ENCODE measurements at regions not wholly inside any gene's neighbourhood (a gene's known extent, or its start where the extent isn't known, plus 50 kb on each side); places are given as distances from the start of the nearest gene placed in this dataset.
A peak's percentile ranks its signal among the peaks of the same experiment; 100 is the strongest.

DNA sequence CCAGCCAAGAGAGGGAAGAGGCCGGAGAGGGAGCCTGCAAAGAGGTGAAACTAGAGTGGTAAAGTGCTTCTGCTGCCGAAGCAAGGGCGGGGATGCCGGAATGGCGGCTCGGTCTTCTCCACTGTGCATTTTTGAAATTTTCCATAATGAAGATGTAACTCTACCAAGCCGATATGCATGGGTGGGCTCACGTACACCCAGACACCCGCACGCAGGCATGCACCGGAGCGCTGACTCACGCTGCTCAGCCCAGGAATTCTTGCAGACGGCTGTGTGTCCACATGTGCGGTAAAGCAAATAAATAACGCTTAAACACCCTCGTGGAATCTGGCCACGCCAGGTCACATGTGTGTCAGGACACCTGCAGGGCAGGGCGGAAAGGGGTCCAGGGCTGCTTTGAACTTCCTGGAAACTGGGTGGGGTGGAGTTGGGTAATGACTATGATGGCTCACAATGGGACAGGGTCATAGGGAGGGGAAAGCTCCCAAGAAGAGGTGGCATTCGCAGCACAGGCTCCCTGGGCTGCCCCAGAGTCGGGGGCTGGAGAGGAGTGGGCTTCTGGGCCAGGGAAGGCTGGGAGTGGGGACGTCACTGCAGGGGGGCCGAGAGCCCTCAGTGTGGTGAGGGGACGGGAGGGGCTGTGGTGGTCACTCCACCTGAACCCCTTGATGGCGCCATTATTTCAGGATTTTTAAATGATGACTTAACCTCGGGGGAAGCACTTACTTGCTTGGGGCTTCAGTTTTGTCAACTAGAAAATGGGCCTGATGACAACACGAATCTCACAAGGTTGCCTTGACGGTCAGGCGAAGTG lies 265.5 kb downstream of the PARN start:
- Histone ChIP-seq H3K36me3 (ENCODE audit: control insufficient read depth, insufficient read depth, low read length) (no peaks in the 10 kb centered on the region), H3K9me1 (ENCODE audit: control insufficient read depth, insufficient read depth, low read length) (no peaks in the 10 kb centered on the region), H3K4me3 (peak overlapping the region; percentile 13; the same call in 1 of the 2 replicates), H4K20me1 (replicated peaks; ENCODE audit: control insufficient read depth, insufficient read depth, low read length) (0 out of 2 replicates have a peak, but pooled peaks cover 5% of the 10 kb centered on the region), H2AFZ (ENCODE audit: low read depth, low read length) (peak overlapping the region; percentile 72), H3K4me1 (replicated peaks in 1 of 2; ENCODE audit: control insufficient read depth in 2 of 2, insufficient read depth in 2 of 2, low read length in 2 of 2) (peaks cover 8 to 15% of the 10 kb centered on the region in 2 experiments; a peak in 3 of 5 replicates), H3K27ac (ENCODE audit: extremely low read depth, low read depth, low read length) (no peak overlapping the region), H3K9ac (ENCODE audit: insufficient read depth in 1 of 2, low read depth in 2 of 2, low read length in 2 of 2) (peak overlapping the region in 1 of 2 experiments; percentile 82; a peak in 2 of 4 replicates), H3K9me3 (replicated peaks; ENCODE audit: control insufficient read depth, insufficient read depth, low read depth, low read length) (no peaks in the 10 kb centered on the region), H3K4me2 (ENCODE audit: insufficient read depth, low read length) (peak overlapping the region; percentile 64), H3K79me2 (ENCODE audit: control insufficient read depth, insufficient read depth, low read length) (no peaks in the 10 kb centered on the region), H3K27me3 (ENCODE audit: control insufficient read depth in 2 of 2, insufficient read depth in 2 of 2, low read length in 2 of 2) (peaks cover 46 to 79% of the 10 kb centered on the region in 2 experiments)
- DNase-seq (ENCODE audit: extremely low read depth in 1 of 4, low spot score in 3 of 4) = peak in 3 of 4 experiments; percentile 33 to 39 (median 36)
- POLR2A ChIA-PET = interaction anchor here (0.6 kb wide), 1 partner anchor 25 kb away, joined by 4 read pairs; no protein-coding TSS in a partner anchor
- 6% methylated on average over 29 of the region's 29 CpGs for WGBS (ENCODE audit: insufficient coverage, low coverage, missing lambda C conversion rate)
- no TSS peak for BruUV-seq (replicated peaks)
- FAIRE-seq = no peak
- CTCF ChIA-PET (ENCODE audit: low intra/inter-chr PET ratio) = no interaction called here
- intact Hi-C loops (cut with micrococcal nuclease) (no loop called here), in situ Hi-C loops (cut with MboI) (no loop called here)
- ATAC-seq = peak; percentile 56
- TF ChIP-seq SNRNP70 (optimal IDR thresholded peaks at IDR 0.05; ENCODE audit: low read depth, low read length) (no peak), NFE2 (IDR thresholded peaks at IDR 0.05; ENCODE audit: low read depth) (peak; percentile 47; the same call in 1 of the 2 replicates), CBX1 (IDR thresholded peaks at IDR 0.05; ENCODE audit: low read depth) (no peak)
- TF ChIP-seq, protein P1, sequence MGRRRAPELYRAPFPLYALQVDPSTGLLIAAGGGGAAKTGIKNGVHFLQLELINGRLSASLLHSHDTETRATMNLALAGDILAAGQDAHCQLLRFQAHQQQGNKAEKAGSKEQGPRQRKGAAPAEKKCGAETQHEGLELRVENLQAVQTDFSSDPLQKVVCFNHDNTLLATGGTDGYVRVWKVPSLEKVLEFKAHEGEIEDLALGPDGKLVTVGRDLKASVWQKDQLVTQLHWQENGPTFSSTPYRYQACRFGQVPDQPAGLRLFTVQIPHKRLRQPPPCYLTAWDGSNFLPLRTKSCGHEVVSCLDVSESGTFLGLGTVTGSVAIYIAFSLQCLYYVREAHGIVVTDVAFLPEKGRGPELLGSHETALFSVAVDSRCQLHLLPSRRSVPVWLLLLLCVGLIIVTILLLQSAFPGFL (CRISPR knock-in tag; IDR thresholded peaks at IDR 0.05) = 0 out of 2 replicates have a peak, but pooled peaks have one; percentile 24
- TF ChIP-seq, protein P2, sequence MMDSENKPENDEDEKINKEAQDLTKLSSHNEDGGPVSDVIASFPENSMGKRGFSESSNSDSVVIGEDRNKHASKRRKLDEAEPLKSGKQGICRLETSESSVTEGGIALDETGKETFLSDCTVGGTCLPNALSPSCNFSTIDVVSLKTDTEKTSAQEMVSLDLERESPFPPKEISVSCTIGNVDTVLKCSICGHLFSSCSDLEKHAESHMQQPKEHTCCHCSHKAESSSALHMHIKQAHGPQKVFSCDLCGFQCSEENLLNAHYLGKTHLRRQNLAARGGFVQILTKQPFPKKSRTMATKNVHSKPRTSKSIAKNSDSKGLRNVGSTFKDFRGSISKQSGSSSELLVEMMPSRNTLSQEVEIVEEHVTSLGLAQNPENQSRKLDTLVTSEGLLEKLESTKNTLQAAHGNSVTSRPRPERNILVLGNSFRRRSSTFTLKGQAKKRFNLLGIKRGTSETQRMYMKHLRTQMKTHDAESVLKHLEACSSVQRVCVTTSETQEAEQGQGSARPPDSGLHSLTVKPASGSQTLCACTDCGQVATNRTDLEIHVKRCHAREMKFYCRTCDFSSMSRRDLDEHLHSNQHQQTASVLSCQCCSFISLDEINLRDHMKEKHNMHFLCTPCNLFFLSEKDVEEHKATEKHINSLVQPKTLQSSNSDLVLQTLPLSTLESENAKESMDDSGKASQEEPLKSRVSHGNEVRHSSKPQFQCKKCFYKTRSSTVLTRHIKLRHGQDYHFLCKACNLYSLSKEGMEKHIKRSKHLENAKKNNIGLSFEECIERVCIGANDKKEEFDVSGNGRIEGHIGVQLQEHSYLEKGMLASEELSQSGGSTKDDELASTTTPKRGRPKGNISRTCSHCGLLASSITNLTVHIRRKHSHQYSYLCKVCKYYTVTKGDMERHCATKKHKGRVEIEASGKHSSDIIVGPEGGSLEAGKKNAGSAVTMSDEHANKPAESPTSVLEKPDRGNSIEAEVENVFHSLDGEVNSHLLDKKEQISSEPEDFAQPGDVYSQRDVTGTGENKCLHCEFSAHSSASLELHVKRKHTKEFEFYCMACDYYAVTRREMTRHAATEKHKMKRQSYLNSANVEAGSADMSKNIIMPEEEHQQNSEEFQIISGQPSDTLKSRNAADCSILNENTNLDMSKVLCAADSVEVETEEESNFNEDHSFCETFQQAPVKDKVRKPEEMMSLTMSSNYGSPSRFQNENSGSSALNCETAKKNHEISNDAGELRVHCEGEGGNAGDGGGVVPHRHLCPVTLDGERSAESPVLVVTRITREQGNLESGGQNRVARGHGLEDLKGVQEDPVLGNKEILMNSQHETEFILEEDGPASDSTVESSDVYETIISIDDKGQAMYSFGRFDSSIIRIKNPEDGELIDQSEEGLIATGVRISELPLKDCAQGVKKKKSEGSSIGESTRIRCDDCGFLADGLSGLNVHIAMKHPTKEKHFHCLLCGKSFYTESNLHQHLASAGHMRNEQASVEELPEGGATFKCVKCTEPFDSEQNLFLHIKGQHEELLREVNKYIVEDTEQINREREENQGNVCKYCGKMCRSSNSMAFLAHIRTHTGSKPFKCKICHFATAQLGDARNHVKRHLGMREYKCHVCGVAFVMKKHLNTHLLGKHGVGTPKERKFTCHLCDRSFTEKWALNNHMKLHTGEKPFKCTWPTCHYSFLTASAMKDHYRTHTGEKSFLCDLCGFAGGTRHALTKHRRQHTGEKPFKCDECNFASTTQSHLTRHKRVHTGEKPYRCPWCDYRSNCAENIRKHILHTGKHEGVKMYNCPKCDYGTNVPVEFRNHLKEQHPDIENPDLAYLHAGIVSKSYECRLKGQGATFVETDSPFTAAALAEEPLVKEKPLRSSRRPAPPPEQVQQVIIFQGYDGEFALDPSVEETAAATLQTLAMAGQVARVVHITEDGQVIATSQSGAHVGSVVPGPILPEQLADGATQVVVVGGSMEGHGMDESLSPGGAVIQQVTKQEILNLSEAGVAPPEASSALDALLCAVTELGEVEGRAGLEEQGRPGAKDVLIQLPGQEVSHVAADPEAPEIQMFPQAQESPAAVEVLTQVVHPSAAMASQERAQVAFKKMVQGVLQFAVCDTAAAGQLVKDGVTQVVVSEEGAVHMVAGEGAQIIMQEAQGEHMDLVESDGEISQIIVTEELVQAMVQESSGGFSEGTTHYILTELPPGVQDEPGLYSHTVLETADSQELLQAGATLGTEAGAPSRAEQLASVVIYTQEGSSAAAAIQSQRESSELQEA (IDR thresholded peaks at IDR 0.05; ENCODE audit: low read depth) = no peak
- TF ChIP-seq, protein P3, sequence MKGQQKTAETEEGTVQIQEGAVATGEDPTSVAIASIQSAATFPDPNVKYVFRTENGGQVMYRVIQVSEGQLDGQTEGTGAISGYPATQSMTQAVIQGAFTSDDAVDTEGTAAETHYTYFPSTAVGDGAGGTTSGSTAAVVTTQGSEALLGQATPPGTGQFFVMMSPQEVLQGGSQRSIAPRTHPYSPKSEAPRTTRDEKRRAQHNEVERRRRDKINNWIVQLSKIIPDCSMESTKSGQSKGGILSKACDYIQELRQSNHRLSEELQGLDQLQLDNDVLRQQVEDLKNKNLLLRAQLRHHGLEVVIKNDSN (CRISPR knock-in tag; IDR thresholded peaks at IDR 0.05) = no peak
- TF ChIP-seq, protein P4, sequence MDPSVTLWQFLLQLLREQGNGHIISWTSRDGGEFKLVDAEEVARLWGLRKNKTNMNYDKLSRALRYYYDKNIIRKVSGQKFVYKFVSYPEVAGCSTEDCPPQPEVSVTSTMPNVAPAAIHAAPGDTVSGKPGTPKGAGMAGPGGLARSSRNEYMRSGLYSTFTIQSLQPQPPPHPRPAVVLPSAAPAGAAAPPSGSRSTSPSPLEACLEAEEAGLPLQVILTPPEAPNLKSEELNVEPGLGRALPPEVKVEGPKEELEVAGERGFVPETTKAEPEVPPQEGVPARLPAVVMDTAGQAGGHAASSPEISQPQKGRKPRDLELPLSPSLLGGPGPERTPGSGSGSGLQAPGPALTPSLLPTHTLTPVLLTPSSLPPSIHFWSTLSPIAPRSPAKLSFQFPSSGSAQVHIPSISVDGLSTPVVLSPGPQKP (CRISPR knock-in tag; IDR thresholded peaks at IDR 0.05) = no peak
- TF ChIP-seq, protein P5, sequence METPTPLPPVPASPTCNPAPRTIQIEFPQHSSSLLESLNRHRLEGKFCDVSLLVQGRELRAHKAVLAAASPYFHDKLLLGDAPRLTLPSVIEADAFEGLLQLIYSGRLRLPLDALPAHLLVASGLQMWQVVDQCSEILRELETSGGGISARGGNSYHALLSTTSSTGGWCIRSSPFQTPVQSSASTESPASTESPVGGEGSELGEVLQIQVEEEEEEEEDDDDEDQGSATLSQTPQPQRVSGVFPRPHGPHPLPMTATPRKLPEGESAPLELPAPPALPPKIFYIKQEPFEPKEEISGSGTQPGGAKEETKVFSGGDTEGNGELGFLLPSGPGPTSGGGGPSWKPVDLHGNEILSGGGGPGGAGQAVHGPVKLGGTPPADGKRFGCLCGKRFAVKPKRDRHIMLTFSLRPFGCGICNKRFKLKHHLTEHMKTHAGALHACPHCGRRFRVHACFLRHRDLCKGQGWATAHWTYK (CRISPR knock-in tag; IDR thresholded peaks at IDR 0.05) = no peak
